A172 (cell line): ENCODE measurements at regions not wholly inside any gene's neighbourhood (a gene's known extent, or its start where the extent isn't known, plus 50 kb on each side); places are given as distances from the start of the nearest gene placed in this dataset.
A peak's percentile ranks its signal among the peaks of the same experiment; 100 is the strongest.
"Not testable (repeated sequence)": the region's sequence is repeated elsewhere in the genome, so short reads cannot be mapped to it uniquely, and the experiment has no call there.

Experiments
- DNase-seq: peaks from one replicate; pipeline ENCODE4 v3.0.0-alpha.2; 2015; ENCODE audit warnings: low spot score

DNA sequence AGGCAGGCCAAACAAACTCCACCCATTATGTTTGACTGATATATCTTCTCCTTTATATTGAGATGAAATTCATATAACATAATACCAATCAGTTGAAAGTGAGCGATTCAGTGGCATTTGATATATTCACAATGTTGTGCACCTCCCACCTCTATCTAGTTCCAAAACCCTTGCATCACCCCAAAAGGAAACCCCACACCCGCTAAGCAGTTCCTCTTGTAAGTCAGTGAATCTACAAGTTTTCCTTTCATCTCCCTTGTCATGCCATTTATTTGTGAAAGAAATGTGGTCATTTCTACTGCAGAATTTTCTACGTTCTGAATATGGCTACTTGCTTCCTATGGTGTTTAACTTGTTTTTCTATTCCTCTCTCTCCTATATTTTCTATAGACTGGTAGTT is 99.4 kb upstream of the PTPN3 start:
- DNase-seq = no peak

DNA sequence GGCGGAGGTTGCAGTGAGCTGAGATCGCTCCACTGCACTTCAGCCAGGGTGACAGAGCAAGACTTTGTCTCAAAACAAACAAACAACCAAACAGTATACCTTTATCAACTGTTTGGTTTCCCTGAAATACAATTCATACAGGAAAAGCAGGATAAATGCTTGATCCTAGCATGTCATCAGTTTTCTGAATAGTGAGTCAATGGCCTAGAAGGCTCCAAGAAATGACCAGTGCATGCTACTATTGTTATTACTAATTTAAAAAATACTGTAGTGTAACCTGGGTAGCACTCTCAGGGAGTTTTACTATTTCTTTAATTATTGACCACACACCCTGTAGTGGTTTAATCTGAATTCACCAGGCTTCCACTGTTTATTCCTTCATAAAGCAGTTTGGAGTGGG is 101.0 kb upstream of the PTPN3 start:
- no peak for DNase-seq

DNA sequence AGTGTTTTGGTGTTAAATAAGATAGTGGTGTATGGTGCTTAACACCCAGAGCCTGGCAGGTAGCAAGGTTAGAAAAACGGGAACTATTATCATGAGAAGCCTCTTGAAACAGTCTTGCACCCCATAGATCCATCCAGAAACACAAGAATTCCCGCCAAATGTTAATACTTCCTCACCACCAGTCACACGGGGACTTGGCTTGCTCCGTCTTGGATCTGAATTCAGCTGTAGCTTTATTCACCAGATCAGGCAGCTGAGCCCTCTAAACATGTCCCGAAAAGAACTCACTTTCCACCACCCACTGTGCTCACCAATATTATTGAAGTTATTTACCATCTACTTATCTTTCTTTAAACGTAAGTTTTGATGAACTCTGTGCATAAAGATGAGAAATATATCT is 101.6 kb upstream of the PTPN3 start:
- DNase-seq = no peak

DNA sequence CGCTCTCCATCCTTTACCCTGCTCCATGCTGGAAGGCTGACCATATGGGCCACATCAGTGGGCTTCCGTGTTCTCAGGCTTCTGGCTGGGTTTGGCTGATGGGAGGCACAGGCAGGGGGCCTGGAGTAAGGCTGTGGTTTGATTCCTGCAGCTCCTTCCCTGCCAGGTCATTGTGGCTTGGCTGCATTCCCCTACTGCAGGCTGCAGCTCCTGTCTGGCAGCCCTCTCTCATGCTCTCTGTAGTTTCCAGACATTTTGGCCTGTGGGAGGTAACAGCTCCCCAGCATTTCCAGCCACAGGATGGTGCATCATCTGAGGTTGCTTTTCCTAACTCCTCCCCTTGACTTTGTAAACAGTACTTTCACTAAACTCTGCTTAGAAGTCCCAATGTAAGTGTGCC is 102.0 kb upstream of the PTPN3 start:
- DNase-seq = peak; percentile 96

GRCh38 chr9:109601181-109601580 is 103.1 kb upstream of the PTPN3 start:
- DNase-seq = no peak

DNA sequence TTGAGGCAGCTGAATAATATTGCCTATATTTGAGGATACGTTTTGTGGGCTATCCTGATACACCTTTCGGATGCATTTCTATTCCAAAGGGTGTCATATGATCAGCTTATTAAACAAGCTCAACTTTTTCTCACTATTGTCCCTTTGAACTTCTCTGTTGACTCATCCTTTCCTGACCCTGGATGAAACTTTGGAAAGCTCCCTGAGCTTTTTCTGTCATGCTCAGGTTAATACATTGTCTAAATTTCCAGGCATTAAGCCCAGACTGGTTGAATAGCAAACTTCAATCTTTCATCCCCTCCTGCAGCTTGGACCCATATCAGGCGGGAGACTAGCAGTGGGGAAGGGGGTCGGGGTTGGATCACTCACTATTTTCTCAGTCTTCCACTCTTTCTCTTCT is 104.9 kb upstream of the PTPN3 start:
- DNase-seq = peak; percentile 21

DNA sequence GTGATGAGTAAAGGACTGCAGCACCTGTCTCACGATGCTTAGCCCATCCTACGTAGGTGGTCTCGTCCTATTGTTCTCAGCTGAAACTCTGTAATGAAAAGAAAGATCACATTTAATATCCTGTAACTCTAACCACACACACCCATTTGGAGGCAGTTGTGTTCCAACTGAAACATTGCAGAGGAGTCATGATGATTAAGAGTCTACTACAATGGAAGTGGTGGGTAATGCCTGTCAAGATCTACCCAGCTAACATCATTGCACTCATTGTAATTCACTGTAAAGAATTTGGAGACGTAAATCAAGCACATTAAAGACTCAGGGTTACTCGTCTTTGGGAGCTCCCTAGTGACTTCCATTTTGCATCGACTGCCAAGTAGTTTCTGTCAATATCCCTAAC is 106.0 kb upstream of the PTPN3 start:
- no peak for DNase-seq

DNA sequence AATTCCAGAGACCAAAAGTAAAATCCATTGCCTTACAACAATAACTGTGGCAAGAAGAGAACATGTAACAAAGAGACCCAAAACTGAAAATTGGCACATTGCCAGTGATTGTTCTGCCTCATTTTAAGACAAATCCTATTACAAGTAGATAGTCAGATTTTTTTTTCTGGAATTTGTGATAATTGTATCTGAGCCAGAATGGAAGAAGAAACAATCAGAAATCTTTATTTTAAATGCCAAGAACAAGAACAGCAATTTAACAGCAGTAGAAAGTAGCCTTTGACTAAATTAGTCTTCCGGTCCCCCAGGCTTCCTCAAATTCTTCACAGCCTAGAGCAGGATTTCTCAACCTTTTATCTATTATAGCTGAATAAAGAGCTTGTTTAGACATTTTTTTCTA is 106.7 kb upstream of the PTPN3 start:
- DNase-seq = no peak

DNA sequence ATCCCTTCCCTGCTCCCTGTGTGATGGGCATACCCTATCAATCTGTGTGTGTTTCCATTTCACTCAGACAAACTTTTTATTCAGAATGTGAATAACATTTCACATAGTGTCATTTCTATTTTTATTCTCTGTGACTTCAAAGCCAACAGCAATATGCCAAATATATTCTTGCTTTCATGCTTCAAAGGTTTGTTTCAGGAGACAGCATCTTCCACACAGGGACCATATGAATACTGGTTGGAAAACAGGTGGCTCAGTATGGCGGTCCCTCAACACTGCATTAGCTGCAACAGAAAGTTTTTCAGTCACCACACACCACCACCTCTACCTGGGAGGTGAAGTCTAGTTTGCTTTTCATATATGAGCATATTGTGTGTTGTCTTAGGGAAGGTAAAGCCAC is 111.0 kb upstream of the PTPN3 start:
- DNase-seq = no peak

DNA sequence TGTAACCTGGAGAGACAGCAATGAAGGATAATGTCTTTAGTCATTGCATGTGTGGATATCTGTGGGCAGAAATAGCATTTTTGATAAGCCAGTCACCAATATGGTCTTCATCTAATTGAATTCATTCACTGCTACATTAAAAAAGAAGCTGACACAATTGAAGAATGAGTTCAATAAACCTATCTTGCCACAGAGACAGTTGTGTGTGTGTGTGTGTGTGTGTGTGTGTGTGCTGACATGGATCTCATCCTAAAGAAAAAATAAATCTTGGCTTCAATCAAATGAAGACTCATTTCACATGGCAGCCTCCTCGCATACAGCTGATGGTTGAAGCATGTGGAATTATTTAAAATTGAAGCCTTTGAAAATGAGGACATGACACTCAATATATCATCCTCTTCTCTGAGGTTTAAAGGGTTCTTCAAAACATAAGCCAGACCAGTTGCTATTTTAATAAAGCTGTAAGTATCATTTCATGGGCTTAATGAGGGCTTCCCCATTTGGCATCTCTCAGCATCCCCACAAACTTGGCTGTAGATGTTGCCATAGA is 118.5 kb upstream of the PTPN3 start:
- DNase-seq = no peak

DNA sequence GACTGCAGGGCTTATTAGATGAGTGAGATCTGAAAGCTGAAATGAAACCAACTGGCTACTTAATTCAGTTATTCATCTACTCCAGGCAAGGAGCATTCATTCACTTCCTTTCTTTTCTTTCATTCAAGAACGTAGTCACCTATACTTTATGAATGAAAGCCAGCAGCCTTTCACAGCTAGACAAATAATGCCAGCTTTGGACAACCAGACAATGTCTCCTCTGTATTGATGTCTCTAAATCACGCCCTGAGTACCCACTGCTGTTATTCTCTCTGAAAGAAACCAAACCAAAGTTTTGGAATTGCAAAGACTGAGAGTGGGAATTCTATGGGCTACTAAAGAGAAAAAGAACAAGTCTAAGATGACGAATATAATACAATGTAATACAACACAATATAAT is 121.2 kb upstream of the PTPN3 start:
- no peak for DNase-seq

DNA sequence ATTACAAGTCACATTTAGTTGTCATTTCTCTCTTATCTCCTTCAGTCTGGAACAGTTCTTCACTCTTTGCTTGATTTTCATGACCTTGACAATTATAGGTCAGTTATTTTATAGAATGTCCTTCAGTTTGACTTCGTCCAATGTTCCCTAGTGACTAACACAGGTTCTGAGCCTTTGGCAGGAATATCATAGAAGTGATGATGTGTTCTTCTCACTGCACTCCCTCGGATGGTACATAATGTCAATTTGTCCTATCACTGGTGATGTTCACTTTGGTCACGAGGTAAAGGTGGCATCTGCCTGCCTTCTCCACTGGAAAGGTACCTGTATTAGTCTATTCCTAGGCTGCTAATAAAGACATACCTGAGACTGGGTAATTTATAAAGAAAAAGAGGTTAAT is 126.0 kb upstream of the PTPN3 start:
- DNase-seq = no peak

- no peak for DNase-seq
These were observed 126.8 kb upstream of the PTPN3 start for GRCh38 chr9:109624896-109625295.

DNA sequence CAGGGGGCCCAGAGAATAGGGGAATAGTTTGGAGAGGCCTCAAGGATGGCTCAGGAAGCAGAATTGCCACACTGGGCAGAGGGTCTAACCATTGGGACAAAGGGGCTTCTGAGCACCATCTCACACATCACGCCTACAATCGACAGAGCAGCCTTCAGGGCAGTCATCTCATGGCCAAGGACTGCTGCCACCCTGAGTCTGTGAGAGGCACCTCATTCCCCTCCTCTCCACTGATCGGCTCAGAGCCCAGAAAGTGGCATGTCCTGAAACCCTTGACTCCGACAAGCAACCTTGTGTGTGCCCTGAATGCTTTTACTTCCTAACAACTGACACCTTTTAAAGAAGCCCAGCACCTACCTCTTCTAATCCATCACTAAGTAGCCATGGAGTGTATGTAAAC is 128.9 kb upstream of the PTPN3 start:
- DNase-seq = no peak

DNA sequence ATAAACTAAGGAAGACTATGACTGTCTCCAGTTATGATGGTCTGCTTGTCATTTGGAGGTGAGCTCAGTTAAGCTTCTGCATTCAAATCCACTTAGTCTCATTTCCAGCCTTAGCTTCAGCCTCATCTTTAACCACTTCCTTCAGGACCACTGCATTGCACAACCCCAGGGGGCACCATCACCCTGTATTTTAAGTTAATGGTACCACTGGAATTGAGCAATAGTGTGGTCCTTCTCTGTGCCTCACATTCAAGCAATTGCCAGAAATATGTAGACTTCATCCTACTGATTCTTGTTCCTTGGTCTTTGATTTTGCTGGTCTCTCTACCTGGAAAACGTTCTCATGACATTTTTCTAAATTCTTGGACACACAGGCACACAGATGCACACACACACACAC is 131.5 kb upstream of the PTPN3 start:
- no peak for DNase-seq

GRCh38 chr9:109632817-109633216 is 134.7 kb upstream of the PTPN3 start:
- no peak for DNase-seq

GRCh38 chr9:109639674-109640579 is 140.1 kb upstream of the PALM2AKAP2 start:
- DNase-seq = peak; percentile 78

DNA sequence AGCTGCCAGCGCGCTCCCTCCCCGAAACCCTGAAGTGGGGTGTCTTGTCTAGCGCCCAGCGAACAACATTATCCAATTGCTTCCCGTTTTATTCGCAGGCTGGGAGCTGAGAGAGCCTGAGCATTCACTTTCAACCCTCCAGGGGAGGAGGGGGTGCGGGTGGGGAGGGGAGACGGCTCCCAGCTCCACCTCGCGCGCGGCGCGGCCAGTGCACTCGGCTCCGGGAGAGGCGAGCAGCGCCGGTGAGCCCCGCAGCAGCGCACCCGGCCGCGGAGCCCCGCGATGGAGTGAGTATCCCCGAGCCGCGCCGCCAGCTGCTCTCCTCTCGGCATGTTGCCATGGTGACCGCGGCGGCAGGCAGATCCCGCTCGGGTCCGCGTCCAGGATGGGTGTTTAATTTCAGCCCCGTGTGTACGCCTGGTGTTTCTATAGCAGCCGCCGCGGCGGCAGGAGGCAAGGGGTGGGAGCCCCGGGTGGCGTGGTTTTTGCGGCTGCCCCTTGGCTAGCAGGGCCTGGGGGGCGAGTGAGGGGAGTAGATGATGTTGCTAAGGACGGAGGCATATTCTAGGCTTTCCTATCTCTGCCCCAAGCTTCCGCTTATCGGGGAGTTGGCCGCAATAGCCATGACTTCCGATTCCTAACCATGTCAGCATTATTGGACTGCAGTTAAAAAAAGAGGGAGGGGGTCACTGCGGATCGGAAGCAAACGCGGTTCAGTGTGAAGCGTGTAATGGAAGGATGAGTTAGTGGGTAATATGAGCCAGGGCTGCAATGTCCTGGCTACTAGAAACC is 139.2 kb upstream of the PALM2AKAP2 start:
- peak; percentile 16 for DNase-seq

DNA sequence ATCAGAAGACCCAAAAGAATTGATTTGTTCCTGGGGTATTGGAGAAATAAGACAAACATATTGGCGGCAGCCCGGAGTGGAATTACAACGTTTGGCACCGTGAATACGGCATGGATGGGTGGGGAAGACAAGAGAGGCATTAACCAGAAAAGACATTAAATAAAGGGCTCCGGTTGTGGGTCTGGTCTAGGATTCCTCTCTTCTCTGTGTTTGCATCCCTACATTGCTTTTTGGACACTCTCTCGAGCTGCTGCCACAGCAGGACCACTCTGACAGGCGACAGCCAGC is 138.7 kb upstream of the PALM2AKAP2 start:
- DNase-seq = no peak

- peak; percentile 22 for DNase-seq
These were observed 127.9 kb upstream of the PALM2AKAP2 start for GRCh38 chr9:109652112-109652511.

- DNase-seq = peak; percentile 70
These were observed 127.0 kb upstream of the PALM2AKAP2 start for GRCh38 chr9:109652971-109653370.

- DNase-seq = peak; percentile 20
These were observed 126.5 kb upstream of the PALM2AKAP2 start for GRCh38 chr9:109653470-109653869.

- not testable (repeated sequence) for DNase-seq
These were observed 116.0 kb upstream of the PALM2AKAP2 start for GRCh38 chr9:109663978-109664377.
